SU-DHL-6 (cell line): ENCODE measurements at regions not wholly inside any gene's neighbourhood (a gene's known extent, or its start where the extent isn't known, plus 50 kb on each side); places are given as distances from the start of the nearest gene placed in this dataset.

Experiments
- CTCF ChIP-seq: fragments of 200-600 bp; sonication (generic); IDR thresholded peaks from one replicate; pipeline ENCODE4 v1.5.1; 2017; ENCODE audit warnings: antibody characterized with exemption, mild to moderate bottlenecking, low read length, moderate library complexity; ENCODE audit not compliant: insufficient read depth, poor library complexity, severe bottlenecking
- EZH2phosphoT487 ChIP-seq: fragments of 200-600 bp; sonication (generic), shearing (Covaris generic); conservative IDR thresholded peaks from 2 replicates; pipeline ENCODE4 v1.6.1; 2018; ENCODE audit warnings: mild to moderate bottlenecking, antibody characterized with exemption, low read length, moderate library complexity, mixed read lengths

- TF ChIP-seq CTCF (no peak), EZH2phosphoT487 (no peak)
These were observed 129.2 kb downstream of the HNMT start for GRCh38 chr2:138093455-138093854.
